NOMO-1 treated with DMSO at 0.1 percent for 48 hours (cell line): ENCODE measurements at regions not wholly inside any gene's neighbourhood (a gene's known extent, or its start where the extent isn't known, plus 50 kb on each side); places are given as distances from the start of the nearest gene placed in this dataset.

Source experiments
- DNase-seq: peaks from one replicate; lab custom pipeline; 2025; ENCODE audit not compliant: unreplicated experiment; lab: John Stamatoyannopoulos, UW

DNA sequence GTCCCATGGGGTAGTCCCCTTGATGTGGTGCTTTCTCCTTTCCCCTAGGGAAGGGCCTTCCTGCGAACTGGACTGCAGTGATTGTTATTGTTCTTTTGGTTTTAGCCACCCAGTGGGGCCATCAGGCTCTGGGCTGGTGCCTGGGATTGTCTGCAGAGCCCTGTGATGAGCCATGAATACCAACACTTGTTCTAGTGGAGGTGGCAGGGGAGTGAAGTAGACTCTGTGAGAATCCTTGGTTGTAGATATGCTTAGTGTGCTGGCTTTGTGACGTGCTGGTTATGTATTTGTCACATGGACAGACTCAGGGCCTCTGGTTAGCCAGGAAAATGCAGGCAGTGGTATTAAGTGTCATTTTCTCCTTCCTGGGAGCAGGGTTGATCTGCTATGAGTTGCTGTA lies 51.8 kb upstream of the NDUFB4 start:
- no peak for DNase-seq

DNA sequence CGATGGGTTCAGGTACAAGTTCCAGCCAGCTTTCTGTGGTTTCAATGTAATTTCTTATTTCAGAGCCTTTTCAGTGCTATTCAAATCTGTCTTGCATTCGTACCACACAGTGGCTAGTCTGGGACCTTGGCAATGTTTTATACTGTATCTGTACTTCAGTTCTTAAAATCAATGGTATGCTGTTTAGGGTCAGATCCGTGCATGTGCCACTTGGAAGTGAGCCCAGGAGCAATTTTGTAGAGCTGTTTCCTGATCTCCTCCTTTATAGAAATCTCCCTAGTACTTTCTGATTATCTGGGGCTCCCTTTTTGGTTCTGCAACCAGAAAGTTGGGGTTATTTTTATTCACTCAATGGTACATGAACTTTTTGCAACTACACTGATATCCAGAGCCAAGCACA lies 59.5 kb upstream of the NDUFB4 start:
- no peak for DNase-seq

DNA sequence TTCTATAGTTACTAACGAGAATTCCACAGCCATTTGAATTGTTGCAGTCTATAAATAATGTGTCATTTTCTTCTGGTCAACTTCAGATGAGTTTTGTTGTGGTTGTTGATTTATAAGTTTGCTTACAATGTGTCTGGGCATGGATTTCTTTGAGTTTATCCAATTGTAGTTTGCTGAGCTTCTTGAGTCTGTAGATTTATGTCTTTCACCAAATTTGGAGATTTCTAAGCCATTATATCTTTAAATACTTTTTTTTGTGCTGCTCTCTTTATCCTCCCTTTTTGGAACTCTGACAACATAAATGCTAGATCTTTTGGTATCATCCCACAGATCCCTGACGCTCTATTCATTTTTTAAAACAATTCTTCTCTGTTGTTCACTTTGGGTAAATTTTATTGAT lies 63.2 kb upstream of the NDUFB4 start:
- no peak for DNase-seq

DNA sequence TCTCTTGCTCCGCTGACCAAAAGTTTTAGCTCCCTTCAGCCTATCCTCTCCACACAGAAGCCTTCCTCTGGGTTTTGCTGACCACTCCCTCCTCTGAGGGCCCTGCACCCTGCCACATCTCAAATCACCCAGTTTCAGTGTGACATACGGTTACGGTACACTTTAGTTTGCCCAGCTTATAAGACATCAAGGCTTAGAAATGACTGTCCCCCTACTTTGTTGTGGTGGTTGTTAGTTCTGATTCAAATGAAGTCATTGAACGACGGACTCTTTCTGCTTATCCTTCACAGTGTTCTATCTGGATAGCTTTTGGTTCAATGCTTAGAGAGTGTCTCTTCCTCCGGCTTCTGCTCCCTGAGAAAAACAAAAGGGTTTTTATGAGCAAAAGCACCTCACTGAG lies 68.0 kb upstream of the NDUFB4 start:
- no peak for DNase-seq

DNA sequence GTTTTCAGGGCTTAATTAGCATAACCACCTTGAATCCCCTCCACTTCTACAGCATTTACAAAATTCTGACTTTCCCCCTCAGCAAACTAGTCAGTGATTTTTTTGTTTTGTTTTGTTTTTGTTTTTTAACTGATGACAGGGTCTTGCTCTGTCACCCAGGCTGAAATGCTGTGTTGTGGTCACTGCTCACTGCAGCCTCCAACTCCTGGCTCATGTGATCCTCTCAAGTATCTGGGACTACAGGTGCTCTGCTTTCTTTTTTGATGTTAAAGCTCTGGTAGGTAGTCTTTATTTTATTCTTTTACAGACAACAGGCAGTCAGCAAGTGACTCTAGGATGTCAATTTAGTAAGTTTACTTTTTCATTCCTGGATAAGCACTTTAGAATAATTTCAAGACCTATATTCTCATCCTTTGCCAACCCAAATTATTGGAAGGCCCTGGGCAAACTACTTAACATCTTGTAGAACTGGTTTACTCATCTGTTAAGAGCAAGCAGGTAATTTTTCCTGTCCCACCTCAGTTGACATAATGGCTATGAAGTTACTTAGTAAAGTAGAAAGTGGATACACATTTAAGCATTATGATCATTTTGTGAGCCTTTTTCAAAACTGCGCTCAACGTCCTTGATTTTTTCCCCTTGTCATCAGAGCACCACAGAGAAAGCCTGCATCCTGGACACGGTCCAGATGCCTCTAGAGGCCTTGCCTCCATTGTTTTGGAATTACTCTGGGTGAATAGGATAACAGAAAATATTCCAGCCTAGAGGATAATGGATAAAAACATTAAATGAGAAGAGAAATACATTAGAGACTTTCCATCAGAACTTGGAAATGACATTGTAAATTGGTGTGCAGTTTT lies 69.9 kb upstream of the NDUFB4 start:
- no peak for DNase-seq

DNA sequence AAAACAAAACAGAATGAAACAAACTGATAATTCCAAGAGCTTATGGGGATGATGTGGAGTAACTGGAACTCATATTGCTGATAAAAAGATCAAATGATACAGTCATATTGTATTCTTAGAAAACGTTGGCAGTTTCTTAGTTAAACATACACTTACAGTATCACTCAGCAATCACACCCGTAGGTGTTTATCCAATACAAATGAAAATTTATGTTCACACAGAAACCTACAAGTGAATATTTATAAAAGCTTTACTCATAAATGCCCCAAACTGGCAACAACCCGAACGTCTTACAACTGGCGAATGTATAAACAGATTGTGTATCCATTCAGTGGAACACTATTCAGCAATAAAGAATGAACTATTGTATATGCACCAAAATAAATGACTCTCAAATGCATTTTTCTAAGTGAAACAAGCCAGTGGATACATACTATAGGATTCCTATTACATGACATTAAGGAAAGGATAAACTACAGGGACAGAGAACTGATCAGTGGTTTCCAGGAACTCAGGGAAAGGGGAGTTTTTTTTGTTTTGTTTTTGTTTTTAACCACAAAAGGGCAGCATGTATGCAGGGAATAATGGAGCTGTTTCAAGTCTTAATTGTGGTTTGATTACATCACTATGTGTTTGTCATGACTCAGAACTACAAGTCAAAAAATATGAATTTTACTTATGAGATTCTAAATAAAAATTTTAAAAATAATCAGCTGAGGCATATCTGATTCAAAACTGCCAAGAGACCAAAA lies 71.8 kb upstream of the NDUFB4 start:
- no peak for DNase-seq

DNA sequence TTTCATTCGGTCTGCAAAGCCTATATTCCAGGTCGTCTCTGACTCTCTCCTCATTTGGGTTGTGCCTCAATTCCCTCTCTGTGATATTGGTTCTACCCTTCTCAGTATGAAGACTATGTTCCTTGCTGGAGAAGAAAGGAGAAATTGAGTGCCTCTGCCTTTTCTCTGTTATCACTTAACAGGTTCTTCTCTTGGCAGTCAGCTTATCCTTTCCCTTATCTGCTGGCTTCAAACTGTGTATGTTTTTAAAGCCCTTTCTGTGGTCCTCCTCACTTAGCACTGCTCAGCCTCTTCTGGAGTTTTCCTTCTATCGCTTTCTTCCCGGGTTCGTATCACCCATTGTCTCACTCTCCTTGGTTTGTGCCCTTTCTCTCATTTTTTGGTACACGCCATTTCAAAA lies 65.3 kb upstream of the FSTL1 start:
- DNase-seq = no peak

DNA sequence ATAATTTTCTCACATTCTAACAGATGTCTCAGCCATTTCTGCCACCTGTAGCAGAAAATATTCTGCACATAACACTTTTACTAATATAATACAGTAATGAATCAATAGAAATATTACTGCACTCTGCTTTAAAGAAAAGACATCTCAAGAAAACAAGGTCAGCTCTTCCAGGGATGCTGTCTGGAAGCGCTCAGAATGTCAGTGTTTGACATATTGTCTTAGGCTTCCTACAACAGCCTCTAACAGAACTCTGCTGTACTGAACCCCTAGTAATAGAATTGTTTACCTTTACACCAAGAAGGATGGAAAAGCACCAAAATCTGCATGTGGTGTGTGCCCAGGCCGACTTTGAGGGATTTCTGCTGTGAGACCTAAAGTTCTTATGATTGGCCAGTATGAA lies 61.9 kb upstream of the FSTL1 start:
- DNase-seq = no peak

DNA sequence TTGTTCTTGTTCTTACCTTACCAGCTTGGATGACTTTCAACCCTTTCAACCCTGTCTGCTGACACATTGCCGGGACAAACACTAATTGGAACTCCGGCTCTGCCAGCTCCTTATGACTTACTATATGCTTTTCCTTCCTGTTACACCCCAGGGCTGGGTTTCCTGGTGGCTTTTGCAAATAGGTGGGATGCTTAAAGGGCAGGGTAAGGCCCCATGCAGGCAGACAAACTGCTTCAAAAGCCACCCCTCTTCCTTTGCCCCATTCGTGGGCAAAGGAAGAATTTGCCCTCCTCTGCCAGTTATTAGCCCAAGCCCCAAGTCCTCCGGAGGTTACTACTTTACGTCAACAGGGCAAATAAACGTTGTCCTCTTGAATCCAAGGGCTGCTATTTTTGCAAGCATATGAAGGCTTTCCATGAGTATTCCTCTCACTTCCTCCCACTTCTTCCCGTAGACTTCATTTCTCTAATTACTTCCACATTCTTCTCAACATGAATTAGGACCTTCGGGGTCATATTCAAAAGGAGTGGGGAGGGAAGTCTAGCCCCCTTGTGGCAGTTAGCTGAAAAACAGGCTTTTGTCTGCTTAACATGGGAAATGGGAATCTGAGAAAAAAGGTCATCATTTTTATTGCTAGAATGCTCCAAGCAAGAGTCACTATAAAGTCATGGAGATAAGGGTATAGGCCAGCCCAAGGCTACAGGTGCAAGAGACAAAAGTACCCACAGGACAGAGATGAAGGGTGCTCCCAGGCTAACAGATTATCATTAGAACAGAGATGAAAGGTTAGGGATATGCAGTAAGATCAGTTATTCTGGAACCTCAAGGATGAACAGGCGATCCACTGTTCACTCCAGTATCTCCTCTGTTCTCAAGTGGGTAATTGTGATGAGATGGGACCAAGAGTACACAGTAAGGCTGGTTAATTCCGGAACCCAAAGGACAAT lies 56.3 kb upstream of the FSTL1 start:
- peak; percentile 37 for DNase-seq

DNA sequence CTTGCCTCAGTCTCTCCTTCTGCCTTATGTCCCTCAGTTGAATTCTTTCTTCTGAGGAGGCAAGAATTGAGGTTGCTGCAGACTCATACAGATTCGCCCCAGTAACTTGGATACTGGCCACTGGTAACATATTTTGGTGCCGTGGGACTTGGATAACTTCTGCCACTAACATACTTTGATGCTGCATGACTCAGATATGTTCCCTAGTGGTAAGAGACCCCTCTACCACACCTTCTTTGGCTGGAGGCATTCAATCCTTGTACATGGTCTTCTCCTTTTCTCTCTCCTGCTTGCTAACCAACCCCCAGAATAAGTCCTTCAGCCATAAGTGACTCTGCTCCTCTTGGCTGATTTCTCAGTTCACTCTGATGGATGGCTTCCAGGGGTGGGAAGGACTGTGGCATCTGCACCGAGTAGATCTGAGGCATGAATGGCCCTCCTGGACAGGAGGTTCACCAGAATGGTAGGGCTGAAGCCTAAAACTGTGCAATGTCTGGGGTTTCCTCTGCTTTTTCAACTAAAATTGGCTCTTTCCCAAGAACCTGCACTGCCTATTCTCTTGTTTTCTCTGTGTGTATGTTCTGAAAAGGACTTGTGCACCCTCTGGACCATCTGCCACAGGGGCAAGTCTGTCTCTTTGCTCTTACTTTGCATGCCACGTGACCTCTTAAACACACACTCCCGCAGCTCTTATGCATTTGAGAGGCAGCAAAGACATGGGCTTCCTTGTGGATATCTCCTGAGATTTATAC lies 55.5 kb upstream of the FSTL1 start:
- no peak for DNase-seq

DNA sequence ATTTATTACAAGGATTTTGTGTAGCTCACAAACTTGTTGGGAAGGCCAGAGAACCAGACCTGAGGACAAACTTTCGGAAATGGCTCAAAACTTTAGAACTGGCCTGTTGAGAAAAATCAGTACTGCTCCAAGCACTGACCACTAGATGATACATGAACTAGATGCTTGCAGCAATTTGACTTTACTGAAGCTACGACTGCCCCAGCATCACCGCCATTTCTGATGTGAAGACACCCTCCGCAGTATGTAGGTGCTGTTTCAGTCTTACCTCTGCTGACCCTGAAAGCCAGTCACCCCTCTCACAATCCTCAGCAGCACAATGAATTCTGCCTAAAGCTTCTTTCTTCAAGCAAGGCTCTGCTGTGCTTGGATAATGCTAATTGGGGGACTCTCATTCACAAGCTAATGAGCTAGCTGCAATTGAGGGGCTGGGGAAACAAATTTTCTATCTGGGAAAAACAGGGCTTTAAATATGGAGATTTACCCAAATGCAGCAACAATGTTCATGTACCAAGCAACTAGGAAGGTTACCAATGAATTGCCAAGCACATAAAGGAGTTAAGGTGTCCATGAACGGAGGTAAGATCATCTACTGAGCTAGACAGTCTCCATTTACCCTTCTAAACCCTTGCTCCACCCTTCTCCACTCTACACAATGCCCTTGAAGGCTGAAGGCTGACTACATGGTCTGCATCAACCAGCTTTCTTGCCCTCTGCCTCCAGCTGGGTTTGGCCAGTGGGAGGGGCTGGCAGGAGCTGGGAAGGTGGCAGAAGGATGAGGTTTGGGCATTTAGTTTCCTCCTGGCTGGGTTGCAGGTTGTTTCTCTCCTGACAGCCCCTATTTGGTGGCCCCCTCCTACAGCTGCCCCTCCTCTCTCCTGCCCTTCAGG lies 53.2 kb upstream of the FSTL1 start:
- DNase-seq = no peak

DNA sequence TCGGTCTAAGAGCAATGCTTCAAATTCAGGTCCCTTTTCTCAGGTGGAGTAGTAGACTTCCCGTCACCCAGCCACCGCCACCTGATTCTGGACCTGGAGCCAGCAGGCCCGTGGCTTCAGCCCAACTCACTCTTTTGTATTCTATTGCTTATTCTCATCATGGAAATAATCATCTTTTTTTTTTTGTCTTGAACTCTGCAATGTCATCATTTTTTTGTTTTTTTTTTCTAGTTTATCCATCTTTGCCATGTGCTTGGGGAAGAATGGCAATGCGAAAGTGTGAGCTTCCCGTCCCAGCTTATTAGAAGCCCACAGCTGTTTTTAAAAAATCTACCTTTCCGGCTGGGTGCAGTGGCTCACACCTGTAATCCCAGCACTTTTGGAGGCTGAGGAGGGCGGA lies 51.3 kb upstream of the FSTL1 start:
- DNase-seq = no peak
